ENCODE measurements at regions not wholly inside any gene's neighbourhood (a gene's known extent, or its start where the extent isn't known, plus 50 kb on each side); places are given as distances from the start of the nearest gene placed in this dataset.

DNA sequence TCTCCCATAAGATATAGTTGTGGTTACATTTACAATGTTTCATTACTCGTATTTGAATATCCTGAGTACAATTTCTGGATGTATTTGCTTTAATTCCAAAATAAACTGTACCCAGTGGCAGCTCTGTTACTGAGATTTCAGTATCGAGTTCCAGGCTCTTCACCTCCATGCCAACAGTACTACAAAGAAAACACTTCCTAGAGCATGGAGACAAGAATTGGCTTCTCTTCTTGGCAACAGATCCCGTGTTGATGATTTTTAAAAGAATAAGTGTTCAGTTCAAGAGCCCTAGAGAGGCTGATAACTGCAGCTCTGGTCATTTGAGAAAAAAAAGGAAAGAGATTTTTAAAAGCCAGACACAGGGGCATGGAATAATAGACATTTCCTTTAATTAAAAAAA lies 302.8 kb downstream of the EFNB2 start:
- DNase-seq, result no peak

DNA sequence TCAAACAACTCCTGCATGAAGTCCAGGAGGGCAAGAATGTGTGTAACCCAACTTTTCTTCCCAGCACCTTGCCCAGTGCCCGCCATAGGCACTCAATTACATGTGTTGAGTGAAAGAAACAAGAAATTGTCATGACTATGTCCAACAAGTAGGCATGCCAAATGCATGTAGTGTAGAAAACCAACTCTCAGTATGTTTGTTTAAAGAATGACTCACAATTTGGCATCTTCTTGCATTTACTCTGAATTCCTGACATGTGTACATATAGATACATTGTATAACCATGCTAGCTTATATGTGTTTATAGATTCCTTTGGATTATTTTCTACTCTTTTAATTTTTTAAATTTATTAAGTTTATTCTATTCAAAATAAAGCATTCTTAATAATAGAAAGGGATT lies 305.0 kb downstream of the EFNB2 start:
- no peak for DNase-seq

DNA sequence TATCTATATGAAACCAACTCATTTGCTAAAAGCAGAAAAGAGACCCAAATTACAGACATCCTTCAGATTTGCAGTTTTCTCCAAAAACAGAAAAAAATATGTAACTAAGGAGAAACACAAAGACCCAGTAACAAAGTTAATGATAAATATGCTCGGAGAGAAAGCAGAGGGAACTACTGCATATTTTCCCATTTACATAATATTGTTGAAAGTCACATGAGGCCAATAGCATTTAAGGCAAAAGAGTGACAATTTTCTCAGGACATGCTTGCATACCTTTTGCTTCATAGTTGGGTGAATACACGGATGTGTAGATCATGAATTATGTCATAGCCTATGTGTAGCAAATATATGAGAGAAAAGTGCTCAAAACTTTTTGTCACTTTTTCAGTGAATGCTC lies 310.3 kb downstream of the EFNB2 start:
- no peak for DNase-seq

DNA sequence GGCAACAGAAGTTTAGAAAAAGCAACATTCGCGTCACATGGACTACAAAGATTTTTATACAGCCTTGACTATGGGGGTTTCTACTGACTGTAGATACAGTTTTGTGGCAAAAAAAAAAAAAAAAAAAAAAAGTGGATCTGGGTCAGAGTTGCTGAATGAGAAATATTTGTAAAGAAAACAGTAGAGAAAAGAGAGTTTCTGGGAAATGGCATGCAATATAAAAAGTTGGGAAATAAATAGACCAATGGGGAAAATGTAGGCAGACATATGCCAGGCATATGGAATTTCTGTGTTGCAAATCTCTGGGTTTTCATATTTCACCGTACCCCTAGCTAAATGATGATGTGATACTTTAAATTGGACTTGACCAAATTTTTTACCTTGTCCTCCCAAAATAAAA lies 315.3 kb downstream of the EFNB2 start:
- no peak for DNase-seq

DNA sequence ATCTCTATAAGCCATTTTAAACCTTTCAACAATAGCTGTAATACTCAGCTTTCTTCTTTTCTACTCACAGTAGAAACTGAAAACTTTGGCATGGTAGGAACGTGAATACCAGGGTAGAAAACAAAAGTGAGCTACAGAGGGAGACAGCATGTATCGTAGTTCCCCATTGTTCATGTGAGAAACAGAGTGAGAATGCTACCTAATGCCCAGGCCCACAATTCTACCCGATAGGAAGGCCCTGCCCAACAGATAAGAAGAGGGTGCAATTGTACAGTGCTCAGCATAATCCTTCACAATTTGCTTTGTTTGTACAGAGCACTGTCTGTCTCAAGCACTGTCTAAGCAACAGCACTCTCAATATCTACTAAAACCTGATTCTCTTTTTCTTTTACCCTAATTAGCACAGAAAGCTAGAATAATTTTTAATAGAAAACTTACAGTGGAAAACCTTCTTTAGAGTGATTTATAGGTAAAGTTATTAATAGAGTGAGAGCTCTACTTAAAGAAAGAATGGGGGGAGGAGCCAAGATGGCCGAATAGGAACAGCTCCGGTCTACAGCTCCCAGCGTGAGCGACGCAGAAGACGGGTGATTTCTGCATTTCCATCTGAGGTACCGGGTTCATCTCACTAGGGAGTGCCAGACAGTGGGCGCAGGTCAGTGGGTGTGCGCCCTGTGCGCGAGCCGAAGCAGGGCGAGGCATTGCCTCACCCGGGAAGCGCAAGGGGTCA lies 322.3 kb downstream of the EFNB2 start:
- no peak for DNase-seq

DNA sequence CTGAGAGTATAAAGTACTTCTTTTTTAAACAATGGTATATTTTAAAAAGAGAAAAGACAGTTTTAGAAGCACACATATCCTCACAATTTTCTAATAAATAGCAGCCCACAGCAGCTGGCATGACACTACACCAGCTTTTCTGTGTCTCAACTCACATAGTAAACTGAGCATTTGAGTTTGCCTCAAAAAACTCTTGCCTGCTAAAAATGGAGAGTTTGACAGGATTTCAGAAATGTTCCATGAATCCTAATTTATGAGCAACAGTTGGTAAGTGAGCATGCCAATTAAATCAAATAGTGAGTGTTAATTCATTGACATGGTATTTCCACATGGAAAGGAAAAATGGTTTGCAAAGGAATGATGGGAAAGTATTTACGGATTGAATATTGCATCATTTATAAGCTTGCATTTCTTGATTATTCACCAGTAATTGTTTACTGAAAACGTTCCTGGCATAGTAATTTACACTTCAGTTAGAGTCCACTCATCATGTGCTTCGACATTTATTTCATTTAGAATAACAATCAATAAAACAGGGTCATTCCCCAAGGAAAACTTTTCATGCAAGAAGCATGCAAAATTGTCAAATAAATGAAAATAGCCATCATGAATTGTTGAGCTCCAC lies 323.0 kb downstream of the EFNB2 start:
- DNase-seq, result no peak

DNA sequence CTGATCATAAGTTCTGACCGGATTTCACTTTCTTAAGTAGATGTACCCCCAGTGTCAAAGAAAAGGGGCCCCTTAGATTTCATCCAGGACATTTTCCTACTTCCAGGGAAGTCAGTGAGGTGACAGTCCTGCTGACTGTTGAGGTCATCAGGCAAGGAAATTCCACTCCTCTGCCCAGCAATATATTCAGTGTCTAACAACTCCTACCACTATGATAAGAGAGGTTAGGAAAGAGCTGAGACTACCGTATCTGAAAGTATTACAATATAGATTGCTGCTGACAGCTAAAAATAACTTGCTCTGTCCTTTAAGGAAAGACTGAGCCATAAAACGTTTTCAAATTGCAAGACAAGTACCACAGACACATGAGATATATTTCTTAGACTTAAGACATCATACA lies 325.1 kb downstream of the EFNB2 start:
- DNase-seq, result no peak

DNA sequence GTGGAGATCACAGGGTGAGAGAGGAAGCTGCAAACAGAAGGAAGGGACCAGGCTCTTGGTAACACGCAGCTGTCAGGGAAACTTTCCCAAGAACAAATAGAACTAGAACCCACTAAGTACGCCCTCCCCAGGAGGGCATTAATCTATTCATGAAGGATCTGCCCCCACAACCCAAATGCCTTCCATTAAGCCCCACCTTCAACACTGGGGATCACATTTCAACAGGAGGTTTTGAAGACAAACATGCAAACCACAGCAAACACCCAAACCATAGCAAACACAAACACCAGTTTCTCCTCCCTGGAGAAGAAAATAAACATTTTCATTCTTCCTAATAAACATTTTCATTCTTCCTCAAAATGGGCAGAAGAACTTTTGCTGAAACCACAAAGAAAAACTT lies 329.6 kb downstream of the EFNB2 start:
- no peak for DNase-seq

DNA sequence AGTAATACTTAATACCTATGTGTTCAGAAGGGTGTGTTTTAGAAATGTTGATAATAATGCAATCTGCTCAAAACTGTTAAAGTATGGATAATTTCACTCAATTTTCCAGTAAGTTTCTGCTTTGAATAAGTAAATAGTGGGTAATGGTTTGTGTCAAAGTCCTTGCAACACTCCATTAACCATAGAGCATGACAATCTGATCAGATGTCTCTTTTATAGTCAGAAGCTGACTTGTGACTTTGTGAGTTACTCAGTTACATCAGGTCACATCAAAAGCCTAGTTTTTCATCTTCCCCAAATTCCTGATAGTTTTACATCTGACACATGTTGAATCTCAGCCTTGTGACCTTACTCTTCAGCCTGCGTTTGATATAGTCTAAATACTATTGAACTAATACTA lies 338.0 kb downstream of the EFNB2 start:
- no peak for DNase-seq

DNA sequence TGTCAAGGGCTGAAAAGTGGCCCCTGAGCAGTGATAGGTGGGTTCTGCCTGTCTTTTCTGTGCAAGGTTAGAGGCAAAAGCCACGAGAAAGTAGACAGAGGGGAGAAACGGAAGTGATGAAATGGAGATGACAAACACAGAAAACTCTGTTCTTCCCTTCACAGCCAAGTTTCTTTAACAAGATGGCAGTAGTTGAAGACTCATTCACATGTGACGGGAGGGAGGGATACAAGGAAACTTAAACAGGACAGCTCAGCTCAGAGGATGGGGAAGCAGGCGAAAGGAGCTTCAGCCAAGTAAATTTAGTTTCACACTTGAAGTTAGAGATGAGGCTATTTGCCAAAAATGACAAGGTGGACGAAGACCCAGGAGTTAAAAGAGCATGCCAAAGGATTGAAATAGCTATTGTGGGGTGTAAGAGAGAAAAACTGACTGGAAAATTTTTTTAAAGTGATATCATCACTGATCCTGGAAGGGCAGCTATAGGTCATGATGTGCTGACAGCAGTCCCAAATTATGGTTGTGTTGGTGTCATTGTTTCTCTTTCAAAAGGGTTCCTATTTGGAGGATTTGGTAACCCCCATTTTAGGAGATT lies 347.9 kb downstream of the EFNB2 start:
- no peak for DNase-seq

DNA sequence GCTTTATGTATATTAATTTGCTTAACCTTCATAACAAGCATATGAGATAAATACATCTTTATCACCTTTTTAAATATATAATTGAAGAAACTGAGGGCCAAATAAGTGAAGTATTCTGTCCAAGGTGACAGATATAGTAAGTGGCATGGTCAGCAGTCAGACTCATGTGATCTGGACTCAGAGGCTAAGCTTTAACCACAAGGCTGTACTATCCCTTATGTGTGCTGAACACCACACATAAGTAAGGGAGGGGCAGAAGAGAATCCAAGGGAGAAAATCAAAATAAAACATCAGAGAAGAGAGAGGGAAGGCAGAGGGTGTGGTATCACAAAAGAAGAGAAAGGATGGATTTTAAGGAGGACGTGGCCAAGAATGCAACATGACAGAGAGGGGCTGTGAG lies 348.4 kb downstream of the EFNB2 start:
- no peak for DNase-seq

DNA sequence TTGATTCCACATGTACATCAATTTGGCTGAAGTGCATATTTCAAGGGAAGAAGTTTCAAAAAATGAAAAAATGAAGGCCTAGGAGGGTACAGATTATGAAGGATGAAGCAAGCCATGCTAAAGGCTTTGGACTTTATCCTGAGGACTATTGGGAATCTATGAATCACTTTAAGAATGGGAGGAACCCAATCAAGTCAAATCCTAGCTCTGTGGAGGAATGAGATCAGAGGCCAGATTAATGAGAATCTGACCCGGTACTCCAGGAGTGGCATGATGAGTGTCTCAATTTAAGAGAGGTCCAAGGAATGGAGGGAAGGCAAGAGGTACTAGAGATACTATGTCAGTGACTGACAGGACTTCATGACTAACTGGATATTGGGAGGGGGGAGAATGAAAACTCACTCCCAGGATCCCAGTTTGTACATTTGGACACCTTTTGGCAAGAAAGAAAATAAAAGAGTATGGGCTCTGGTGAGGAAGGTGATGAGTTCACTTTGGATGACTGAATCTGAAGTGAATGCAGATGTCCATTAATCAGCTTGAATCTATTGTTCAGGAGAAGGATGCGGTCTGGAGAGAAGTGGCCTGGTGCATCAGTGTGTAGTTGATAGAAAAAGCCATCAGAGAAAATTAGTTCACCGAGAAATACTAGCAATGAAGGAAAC lies 349.0 kb downstream of the EFNB2 start:
- no peak for DNase-seq

DNA sequence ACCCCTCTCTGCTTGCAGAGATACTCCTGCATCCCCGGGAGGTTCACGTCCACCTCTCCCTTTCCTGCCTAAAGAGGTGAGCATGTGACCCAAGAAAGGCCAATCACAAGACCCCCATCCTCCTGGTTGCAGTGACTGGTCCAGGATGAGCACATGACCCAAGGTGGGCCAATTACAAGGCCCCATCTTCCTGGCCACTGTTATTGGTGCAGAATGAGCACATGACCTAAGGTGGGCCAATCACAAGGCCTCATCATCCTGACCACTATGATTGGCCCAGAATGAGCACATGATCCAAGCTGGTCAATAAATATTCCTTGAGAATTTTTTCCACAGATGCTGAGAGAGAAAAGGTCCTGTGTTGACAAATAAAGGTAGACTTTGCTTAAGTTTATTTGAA lies 350.7 kb downstream of the EFNB2 start:
- DNase-seq, result no peak

DNA sequence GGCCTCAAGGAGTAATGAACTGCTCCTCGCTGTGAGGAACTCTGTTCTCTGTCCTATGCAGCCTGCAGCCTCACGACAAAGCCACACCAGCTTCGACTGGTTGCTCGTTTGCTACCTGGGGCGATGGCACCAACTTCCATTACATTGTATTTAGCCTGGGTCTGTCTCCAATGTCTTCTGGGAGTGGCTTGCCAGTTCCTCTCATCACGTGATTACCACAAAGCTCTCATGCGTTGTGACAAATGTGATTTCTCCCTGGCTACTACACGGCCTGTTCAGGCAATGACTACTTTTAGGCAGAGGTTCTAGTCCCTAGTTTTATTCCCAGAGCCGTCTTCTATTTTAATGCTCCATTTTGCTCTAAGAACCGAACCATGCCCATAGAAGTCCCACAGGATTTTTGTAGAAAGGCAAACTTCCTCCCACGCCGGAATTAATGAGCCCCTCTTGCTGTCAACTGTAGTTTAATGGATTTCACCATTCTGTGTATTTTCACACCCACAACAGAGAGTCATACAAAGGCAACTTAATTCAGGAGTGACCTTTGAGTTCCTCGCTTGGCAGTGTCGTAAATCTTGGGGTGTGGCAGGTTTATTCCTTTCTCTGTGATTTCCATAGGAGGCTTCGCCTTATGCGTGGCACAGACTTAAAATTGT lies 351.9 kb downstream of the EFNB2 start:
- no peak for DNase-seq

DNA sequence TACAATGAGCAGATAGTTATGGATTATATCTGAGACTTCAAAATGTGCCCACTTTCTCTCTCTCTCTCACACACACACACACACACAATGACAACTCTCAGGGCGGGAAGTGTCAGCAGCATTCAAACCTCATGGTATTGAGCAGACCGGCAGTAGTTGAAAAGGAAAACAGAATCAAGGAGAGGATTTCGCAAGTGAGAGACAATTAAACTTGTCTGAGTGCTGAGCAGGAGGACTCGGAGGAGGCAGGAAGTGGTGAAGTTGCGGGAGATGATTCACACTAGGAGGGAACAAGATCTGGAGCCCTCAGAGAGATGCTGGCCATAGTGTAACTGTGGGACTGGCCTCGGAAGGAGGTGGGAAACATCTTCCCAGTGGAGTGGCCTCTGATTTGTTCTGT lies 353.1 kb downstream of the EFNB2 start:
- DNase-seq, result no peak

DNA sequence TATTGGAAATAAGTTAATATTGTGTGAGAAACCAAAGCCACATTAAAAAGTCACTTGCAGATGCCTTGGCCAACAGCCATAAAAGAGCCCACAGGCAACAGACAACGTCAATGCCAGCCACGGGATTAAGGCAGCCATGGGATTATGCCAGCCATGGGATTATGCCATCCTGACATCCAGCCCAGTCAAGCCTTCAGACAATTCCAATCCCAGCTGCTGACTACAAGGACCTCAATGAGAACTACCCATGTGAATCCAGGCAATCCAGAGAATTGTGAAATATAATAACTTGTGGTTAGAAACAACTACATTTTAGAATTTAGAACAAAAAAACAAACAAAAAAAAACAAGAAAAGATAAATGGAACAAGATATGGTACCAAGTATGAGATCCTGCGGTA lies 356.6 kb downstream of the EFNB2 start:
- DNase-seq, result no peak

DNA sequence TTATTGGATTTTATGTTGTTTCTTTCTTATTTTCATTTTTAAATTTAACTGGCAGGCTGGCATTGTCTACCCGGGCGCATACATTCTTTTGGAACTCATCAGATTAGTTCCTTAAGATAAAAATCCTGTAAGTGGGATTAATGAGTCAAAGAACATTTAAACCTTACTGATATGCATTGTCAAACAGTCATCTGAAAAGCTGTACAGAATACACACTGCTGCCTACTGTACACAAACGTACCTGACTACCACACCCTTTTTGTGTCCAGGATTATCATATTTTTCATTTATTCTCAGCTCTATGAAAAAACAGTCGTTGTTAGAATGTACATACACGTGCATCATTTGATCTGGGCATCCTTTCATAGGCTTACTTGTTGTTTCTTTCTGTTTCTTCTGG lies 358.3 kb downstream of the EFNB2 start:
- DNase-seq, result no peak

DNA sequence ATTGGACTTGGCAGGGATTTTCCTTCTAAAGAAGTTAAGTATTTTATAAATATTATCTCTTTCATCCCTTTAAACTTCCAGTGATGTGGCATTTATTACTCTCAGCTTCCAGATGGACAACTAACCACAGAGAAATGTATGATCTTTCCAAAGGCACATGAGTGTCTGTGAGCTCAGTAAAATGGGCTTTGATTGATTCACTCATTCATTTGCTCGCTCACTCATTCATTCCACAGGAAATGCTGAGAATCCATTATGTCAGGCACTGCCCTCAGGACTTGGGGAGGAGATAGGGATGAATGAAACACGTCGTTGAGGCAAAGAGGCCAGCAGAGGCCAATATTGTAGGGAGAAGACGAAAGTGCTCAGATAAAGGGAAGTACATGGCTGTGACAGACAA lies 359.3 kb downstream of the EFNB2 start:
- DNase-seq, result no peak

DNA sequence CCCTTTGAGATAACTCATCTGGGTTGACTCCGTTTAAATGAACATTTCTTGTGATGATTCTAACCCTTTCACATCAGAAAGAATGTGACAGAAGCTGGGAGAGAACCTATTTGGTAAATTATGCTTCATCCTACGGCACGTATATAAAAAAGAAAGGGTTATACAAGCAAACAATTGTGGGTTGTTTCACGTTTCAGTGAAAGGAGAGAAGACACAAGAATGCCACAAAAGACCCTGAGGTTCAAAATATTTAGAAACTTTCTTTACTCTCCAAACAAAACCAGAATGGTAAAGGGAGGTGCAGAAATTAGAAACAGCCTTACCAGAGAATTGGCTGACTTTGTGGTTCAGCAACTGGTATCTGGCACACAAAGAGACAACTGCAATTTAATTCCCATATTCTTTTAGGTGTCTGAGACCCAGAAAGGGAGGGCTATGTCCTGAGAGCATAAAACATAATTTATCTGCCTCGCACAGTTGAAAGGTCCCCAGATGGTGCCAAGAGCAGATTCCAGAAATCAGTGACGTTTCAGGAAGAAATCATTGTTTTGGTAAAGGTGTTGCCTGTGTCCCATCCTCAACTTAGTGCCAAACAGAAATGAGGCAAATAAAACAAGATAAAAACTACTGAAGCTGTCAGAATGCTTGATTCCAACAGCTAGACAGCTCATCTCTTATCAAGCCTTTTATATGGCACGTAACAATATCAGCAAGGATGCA lies 361.4 kb downstream of the EFNB2 start:
- no peak for DNase-seq

DNA sequence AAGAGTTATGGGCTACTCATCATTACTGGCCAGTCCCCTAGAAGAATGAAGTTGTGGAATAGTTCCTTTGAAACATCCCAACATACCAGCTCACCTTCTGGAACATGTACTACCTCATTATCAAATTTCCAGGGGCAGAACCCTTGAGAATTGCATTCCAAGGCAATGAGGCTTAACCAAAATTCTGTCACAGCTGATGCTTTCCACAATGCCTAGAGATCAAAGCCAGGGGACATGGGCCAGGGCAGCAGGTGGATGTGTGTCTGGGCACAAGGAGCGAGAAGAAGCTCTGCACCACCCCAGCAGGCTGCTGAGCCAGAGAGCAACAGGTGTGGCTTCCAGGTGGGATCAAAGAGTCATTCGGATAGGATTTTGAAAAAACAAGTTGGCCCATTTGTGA lies 362.1 kb downstream of the EFNB2 start:
- DNase-seq, result no peak

DNA sequence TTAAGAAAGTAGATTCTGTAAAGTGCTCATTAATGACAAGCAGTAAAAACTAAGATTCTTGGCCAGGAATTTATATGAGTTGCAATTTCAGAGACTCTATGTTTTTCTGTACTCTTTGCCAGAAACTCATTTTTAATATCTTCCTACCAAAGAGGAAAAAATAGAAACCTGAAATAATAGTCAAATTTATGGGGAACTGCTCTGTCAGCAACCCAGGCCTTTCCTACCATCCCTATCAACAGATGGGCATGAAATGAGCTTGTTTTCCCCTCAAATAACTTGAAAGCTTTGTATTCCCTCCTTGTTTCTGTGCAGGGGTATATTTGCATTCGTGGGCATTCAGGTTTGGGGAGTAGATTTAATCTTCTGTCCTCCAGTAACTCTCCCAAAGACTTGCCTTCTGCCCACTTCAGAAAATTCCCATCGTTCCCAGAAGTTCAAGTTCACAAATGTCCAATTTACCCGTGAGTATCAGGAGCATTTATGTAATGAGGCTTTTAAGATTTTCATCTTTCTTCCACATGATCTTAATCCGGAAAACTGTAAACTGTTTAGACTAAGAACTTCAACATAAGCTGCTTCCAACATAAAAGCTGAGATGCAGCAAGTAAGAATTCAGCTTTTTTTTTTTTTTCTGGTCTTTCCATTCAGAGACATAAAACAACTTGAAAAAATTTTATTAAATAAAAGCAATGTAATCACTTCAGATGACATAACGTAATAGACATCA lies 363.1 kb downstream of the EFNB2 start:
- no peak for DNase-seq

DNA sequence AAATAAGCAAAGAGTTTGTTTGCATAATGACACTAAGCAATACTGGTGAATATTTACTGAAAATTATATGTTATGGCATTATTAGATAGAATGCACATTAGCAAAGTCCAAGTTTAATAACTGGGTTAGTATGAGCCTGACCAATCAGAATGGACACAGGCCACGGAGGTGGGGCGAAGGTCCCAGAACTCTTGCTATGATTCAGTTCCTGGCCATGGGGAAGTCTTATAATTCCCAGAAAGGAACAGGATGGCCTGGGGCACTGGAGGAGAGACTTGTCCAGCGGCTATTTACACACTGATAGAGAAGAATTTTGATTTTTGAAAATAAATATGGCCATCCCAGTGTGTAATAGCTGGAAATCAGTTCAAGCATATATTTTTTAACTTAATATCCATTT lies 372.0 kb downstream of the EFNB2 start:
- no peak for DNase-seq
